ENCODE measurements at regions not wholly inside any gene's neighbourhood (a gene's known extent, or its start where the extent isn't known, plus 50 kb on each side); places are given as distances from the start of the nearest gene placed in this dataset.

DNA sequence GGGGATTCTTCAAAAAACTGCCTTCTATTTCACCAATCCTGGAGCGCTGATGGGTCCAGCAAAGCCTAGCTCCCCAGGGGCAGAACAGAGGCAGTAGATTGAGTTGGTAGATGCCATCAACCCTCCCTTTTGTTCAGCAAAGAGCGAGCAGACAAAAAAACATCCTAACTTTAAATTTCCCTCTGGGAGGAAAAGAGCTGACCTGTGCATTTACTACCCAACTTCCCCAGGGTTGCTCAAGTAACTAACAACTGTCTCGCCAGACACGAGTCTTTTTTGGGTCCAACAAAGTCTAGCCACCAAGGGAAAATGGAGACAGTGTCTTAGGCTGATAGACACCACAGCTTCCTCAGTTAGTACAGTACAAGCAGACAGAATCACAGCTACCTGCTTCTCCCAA, 476.3 kb upstream of the GRIA1 start:
- TF ChIP-seq YY1 (IDR thresholded peaks at IDR 0.05; ENCODE audit: low read depth) (no peak), RAD21 (IDR thresholded peaks at IDR 0.05; ENCODE audit: low read depth) (no peak), EGR1 (IDR thresholded peaks at IDR 0.05) (no peak), FOXM1 (IDR thresholded peaks at IDR 0.05; ENCODE audit: borderline replicate concordance, low read depth) (no peak), TAF1 (IDR thresholded peaks at IDR 0.05; ENCODE audit: low read depth) (no peak), CEBPB (IDR thresholded peaks at IDR 0.05) (no peak), TCF12 (IDR thresholded peaks at IDR 0.05; ENCODE audit: low read depth) (no peak), TEAD4 (IDR thresholded peaks at IDR 0.05) (no peak), ZBTB7A (IDR thresholded peaks at IDR 0.05; ENCODE audit: low read depth) (no peak), NFIC (IDR thresholded peaks at IDR 0.05) (no peak), CREB1 (IDR thresholded peaks at IDR 0.05; ENCODE audit: low read depth) (no peak)
- TF ChIP-seq, protein P1, sequence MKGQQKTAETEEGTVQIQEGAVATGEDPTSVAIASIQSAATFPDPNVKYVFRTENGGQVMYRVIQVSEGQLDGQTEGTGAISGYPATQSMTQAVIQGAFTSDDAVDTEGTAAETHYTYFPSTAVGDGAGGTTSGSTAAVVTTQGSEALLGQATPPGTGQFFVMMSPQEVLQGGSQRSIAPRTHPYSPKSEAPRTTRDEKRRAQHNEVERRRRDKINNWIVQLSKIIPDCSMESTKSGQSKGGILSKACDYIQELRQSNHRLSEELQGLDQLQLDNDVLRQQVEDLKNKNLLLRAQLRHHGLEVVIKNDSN (IDR thresholded peaks at IDR 0.05) = no peak
- TF ChIP-seq, protein P2, sequence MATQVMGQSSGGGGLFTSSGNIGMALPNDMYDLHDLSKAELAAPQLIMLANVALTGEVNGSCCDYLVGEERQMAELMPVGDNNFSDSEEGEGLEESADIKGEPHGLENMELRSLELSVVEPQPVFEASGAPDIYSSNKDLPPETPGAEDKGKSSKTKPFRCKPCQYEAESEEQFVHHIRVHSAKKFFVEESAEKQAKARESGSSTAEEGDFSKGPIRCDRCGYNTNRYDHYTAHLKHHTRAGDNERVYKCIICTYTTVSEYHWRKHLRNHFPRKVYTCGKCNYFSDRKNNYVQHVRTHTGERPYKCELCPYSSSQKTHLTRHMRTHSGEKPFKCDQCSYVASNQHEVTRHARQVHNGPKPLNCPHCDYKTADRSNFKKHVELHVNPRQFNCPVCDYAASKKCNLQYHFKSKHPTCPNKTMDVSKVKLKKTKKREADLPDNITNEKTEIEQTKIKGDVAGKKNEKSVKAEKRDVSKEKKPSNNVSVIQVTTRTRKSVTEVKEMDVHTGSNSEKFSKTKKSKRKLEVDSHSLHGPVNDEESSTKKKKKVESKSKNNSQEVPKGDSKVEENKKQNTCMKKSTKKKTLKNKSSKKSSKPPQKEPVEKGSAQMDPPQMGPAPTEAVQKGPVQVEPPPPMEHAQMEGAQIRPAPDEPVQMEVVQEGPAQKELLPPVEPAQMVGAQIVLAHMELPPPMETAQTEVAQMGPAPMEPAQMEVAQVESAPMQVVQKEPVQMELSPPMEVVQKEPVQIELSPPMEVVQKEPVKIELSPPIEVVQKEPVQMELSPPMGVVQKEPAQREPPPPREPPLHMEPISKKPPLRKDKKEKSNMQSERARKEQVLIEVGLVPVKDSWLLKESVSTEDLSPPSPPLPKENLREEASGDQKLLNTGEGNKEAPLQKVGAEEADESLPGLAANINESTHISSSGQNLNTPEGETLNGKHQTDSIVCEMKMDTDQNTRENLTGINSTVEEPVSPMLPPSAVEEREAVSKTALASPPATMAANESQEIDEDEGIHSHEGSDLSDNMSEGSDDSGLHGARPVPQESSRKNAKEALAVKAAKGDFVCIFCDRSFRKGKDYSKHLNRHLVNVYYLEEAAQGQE (IDR thresholded peaks at IDR 0.05; ENCODE audit: low read depth) = no peak
- TF ChIP-seq, protein P3, sequence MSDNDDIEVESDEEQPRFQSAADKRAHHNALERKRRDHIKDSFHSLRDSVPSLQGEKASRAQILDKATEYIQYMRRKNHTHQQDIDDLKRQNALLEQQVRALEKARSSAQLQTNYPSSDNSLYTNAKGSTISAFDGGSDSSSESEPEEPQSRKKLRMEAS (IDR thresholded peaks at IDR 0.05) = no peak

DNA sequence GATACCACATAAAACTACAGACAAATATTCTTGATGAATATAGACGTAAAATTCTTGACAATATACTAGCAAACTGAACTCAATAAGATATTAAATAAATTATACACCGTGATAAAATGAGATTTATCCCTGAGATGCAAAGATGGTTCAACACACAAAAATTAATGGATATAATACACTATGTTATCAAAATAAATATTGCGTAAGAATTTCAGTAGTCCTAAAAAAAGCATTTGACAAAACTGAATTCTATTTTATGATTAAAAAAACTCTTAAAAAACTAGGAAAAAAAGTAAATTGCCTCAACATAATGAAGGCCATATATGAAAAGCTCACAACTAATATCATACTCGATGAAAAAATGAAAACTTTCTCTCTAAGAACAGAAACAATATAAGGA, 472.3 kb upstream of the GRIA1 start:
- no peak for TF ChIP-seq EP300 (IDR thresholded peaks at IDR 0.05; ENCODE audit: borderline replicate concordance)

DNA sequence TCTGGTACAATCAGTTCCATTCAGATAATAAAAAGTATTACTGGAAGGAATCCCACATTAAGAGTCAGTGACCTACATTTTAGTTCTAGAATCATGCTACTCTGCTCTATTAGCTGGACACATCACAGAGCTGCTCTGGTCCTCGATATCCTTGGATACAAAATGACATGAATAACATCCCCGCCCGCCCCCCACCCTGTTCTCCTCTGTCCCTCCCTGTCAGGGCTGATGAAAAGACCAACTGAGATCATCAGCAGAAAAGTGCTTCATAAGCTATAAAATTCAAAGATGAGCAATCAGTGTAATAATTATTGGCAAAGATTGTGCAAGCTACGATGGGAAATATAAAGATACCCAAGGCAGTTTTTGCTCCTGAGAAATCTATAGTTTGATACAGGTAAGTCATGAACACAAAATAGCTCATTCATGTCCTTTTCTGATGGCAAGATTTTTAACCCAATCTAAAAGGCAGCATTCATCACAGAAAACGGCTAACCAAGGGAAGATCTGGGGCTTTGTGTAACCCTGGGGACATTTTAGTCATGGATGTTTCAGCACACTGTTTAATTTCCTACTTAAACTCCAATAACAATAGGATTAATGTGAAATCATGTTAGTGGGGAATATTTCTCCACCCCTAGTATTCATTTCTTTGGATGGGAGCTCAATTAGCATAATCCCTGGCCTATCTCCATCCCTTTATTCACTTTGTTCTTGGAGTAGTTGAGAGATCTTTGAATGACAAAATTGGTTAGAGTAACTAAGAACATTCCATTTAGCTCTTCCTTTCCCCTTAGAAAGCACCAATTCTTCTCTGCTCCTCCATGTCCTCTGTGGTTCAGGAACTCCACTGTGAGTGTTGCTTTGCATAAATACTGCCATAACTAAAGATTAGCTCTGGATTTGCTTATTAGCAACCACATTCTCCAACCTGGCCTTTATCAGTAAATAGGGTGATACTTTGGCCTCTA, 459.4 kb upstream of the GRIA1 start:
- TF ChIP-seq TAF1 (IDR thresholded peaks at IDR 0.05; ENCODE audit: low read depth) (no peak), TEAD4 (IDR thresholded peaks at IDR 0.05) (no peak), EGR1 (IDR thresholded peaks at IDR 0.05) (no peak), NFIC (IDR thresholded peaks at IDR 0.05) (no peak), TCF12 (IDR thresholded peaks at IDR 0.05; ENCODE audit: low read depth) (no peak), EP300 (IDR thresholded peaks at IDR 0.05; ENCODE audit: borderline replicate concordance) (no peak), CREB1 (IDR thresholded peaks at IDR 0.05; ENCODE audit: low read depth) (no peak), CEBPB (IDR thresholded peaks at IDR 0.05) (no peak), ZBTB7A (IDR thresholded peaks at IDR 0.05; ENCODE audit: low read depth) (no peak), YY1 (IDR thresholded peaks at IDR 0.05; ENCODE audit: low read depth) (no peak), RAD21 (IDR thresholded peaks at IDR 0.05; ENCODE audit: low read depth) (no peak), FOXM1 (IDR thresholded peaks at IDR 0.05; ENCODE audit: borderline replicate concordance, low read depth) (no peak)
- TF ChIP-seq, protein P1 (IDR thresholded peaks at IDR 0.05) = no peak
- TF ChIP-seq, protein P3 (IDR thresholded peaks at IDR 0.05) = no peak
- TF ChIP-seq, protein P2 (IDR thresholded peaks at IDR 0.05; ENCODE audit: low read depth) = no peak

DNA sequence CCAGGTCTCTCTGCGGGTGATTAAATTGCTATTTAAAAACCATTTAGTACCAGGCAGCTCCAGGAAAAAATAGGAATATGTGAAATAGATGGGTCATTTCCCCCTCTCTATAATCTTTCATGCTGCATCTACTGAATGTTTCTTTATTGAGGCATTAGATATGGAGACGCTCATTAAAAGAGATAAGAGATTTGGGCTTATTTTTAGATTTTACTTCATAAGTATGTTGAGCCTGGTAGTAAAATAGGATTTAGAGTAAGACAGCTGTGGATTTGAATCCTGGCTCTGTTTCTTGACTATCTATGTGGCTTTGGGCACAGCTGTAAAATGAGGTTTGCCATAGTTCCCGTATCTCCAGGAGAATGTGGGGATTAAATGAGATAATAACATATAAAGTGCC, 451.0 kb upstream of the GRIA1 start:
- TF ChIP-seq EP300 (IDR thresholded peaks at IDR 0.05; ENCODE audit: borderline replicate concordance) (no peak), ZBTB7A (IDR thresholded peaks at IDR 0.05; ENCODE audit: low read depth) (no peak), EGR1 (IDR thresholded peaks at IDR 0.05) (no peak), YY1 (IDR thresholded peaks at IDR 0.05; ENCODE audit: low read depth) (no peak), TEAD4 (IDR thresholded peaks at IDR 0.05) (no peak), TAF1 (IDR thresholded peaks at IDR 0.05; ENCODE audit: low read depth) (no peak), NFIC (IDR thresholded peaks at IDR 0.05) (no peak), CREB1 (IDR thresholded peaks at IDR 0.05; ENCODE audit: low read depth) (no peak), CEBPB (IDR thresholded peaks at IDR 0.05) (no peak), TCF12 (IDR thresholded peaks at IDR 0.05; ENCODE audit: low read depth) (no peak), FOXM1 (IDR thresholded peaks at IDR 0.05; ENCODE audit: borderline replicate concordance, low read depth) (no peak), RAD21 (IDR thresholded peaks at IDR 0.05; ENCODE audit: low read depth) (no peak)
- TF ChIP-seq, protein P3 (IDR thresholded peaks at IDR 0.05) = no peak
- TF ChIP-seq, protein P1 (IDR thresholded peaks at IDR 0.05) = no peak
- TF ChIP-seq, protein P2 (IDR thresholded peaks at IDR 0.05; ENCODE audit: low read depth) = no peak

Data from Ishikawa (cell line).